H9 (cell line): ENCODE measurements at regions not wholly inside any gene's neighbourhood (a gene's known extent, or its start where the extent isn't known, plus 50 kb on each side); places are given as distances from the start of the nearest gene placed in this dataset.

Experiments used
- DNase-seq: peaks from one replicate; pipeline ENCODE4 v3.0.0-alpha.2; 2017
- H2AFZ ChIP-seq: one replicate; pipeline ENCODE4 v1.6.1; 2013; ENCODE audit warnings: mild to moderate bottlenecking, low read length, control low read depth, moderate library complexity
- H2AK5ac ChIP-seq: 2 replicates; pipeline ENCODE4 v1.6.1; 2013; ENCODE audit warnings: low read length, control low read depth, mixed read lengths; ENCODE audit not compliant: insufficient read length
- H2BK120ac ChIP-seq: one replicate; pipeline ENCODE4 v1.6.1; 2013; ENCODE audit warnings: low read depth, mild to moderate bottlenecking, low read length, control low read depth, inconsistent platforms; ENCODE audit not compliant: poor library complexity, severe bottlenecking
- H2BK12ac ChIP-seq: 2 replicates; pipeline ENCODE4 v1.6.1; 2013; ENCODE audit warnings: low read length, control low read depth, mixed read lengths, low read depth; ENCODE audit not compliant: insufficient read length
- H2BK15ac ChIP-seq: 2 replicates; pipeline ENCODE4 v1.6.1; 2013; ENCODE audit warnings: low read depth, low read length, control low read depth
- H2BK20ac ChIP-seq: one replicate; pipeline ENCODE4 v1.6.1; 2013; ENCODE audit warnings: low read depth, mild to moderate bottlenecking, low read length, control low read depth, inconsistent platforms; ENCODE audit not compliant: poor library complexity, severe bottlenecking
- H2BK5ac ChIP-seq: 2 replicates; pipeline ENCODE4 v1.6.1; 2013; ENCODE audit warnings: low read length, control low read depth, mixed read lengths; ENCODE audit not compliant: insufficient read length
- H3K14ac ChIP-seq: 2 replicates; pipeline ENCODE4 v1.6.1; 2013; ENCODE audit warnings: low read length, control low read depth; ENCODE audit not compliant: insufficient read depth
- H3K18ac ChIP-seq: 2 replicates; pipeline ENCODE4 v1.6.1; 2013; ENCODE audit warnings: low read depth, mild to moderate bottlenecking, mixed read lengths, low read length, control low read depth; ENCODE audit not compliant: insufficient read length
- H3K23ac ChIP-seq: 2 replicates; pipeline ENCODE4 v1.6.1; 2013; ENCODE audit warnings: low read length, control low read depth, mixed read lengths, low read depth; ENCODE audit not compliant: insufficient read length
- H3K23me2 ChIP-seq: 2 replicates; pipeline ENCODE4 v1.6.1; 2013; ENCODE audit warnings: low read depth, mild to moderate bottlenecking, mixed read lengths, low read length, control low read depth; ENCODE audit not compliant: insufficient read length, poor library complexity, severe bottlenecking
- H3K27ac ChIP-seq: 2 replicates; pipeline ENCODE4 v1.5.1; 2013; ENCODE audit warnings: low read length, control low read depth, mixed read lengths, low read depth; ENCODE audit not compliant: insufficient read length
- H3K27me3 ChIP-seq: 2 replicates; pipeline ENCODE4 v1.6.1; 2013; ENCODE audit warnings: low read length, control low read depth, inconsistent platforms; ENCODE audit not compliant: insufficient read depth
- H3K4ac ChIP-seq: 2 replicates; pipeline ENCODE4 v1.6.1; 2013; ENCODE audit warnings: low read depth, mild to moderate bottlenecking, control low read depth, inconsistent platforms, low read length, moderate library complexity
- H3K4me1 ChIP-seq: 2 replicates; pipeline ENCODE4 v1.6.1; 2013; ENCODE audit warnings: low read length, control low read depth, inconsistent platforms; ENCODE audit not compliant: insufficient read depth
- H3K4me2 ChIP-seq: 2 replicates; pipeline ENCODE4 v1.6.1; 2013; ENCODE audit warnings: low read length, control low read depth, mixed read lengths; ENCODE audit not compliant: insufficient read length, insufficient read depth
- H3K56ac ChIP-seq: 2 replicates; pipeline ENCODE4 v1.6.1; 2013; ENCODE audit warnings: low read depth, mild to moderate bottlenecking, mixed read lengths, low read length, control low read depth; ENCODE audit not compliant: insufficient read length
- H3K79me1 ChIP-seq: 2 replicates; pipeline ENCODE4 v1.6.1; 2013; ENCODE audit warnings: low read depth, mild to moderate bottlenecking, moderate library complexity, low read length, control low read depth, inconsistent platforms; ENCODE audit not compliant: insufficient read depth, poor library complexity, severe bottlenecking
- H3K79me2 ChIP-seq: 2 replicates; pipeline ENCODE4 v1.6.1; 2013; ENCODE audit warnings: low read length, control low read depth, inconsistent platforms; ENCODE audit not compliant: insufficient read depth
- H3K9ac ChIP-seq: 2 replicates; pipeline ENCODE4 v1.6.1; 2013; ENCODE audit warnings: low read length, control low read depth, mixed read lengths; ENCODE audit not compliant: insufficient read length; ENCODE audit errors: extremely low read depth
- H3K9me3 ChIP-seq: one replicate; pipeline ENCODE4 v1.6.1; 2013; ENCODE audit warnings: low read depth, low read length, inconsistent platforms; ENCODE audit not compliant: control insufficient read depth
- H3T11ph ChIP-seq: one replicate; pipeline ENCODE4 v1.6.1; 2013; ENCODE audit warnings: mild to moderate bottlenecking, low read length, control low read depth, inconsistent platforms
- H4K20me1 ChIP-seq: one replicate; pipeline ENCODE4 v1.6.1; 2013; ENCODE audit not compliant: control insufficient read depth, insufficient read length, insufficient read depth
- H4K5ac ChIP-seq: 2 replicates; pipeline ENCODE4 v1.6.1; 2013; ENCODE audit warnings: low read depth, mild to moderate bottlenecking, mixed read lengths, low read length, control low read depth; ENCODE audit not compliant: insufficient read length
- H4K8ac ChIP-seq: replicated peaks from 2 replicates; pipeline ENCODE4 v1.6.1; 2013; ENCODE audit warnings: low read length, control low read depth, mixed read lengths, low read depth; ENCODE audit not compliant: insufficient read length
- H4K91ac ChIP-seq: 2 replicates; pipeline ENCODE4 v1.6.1; 2013; ENCODE audit warnings: low read depth, mild to moderate bottlenecking, moderate library complexity, mixed read lengths, low read length, control low read depth; ENCODE audit not compliant: insufficient read length
- H3K27ac Mint-ChIP-seq, 3 experiments: 2 replicates in 2 of 3; 3 replicates in 1 of 3; pipeline ENCODE4 v1.8.0; 2020 to 2021; ENCODE audit warnings: mixed read lengths in 3 of 3, mild to moderate bottlenecking in 1 of 3, moderate library complexity in 1 of 3
- H3K27me3 Mint-ChIP-seq: 2 replicates; pipeline ENCODE4 v1.8.0; 2021; ENCODE audit warnings: low read depth, mild to moderate bottlenecking, moderate library complexity, mixed read lengths
- H3K36me3 Mint-ChIP-seq, 3 experiments: 2 replicates in 2 of 3; 3 replicates in 1 of 3; pipeline ENCODE4 v1.8.0; 2020 to 2021; ENCODE audit warnings: low read depth in 3 of 3, mixed read lengths in 3 of 3; ENCODE audit not compliant: insufficient read depth in 1 of 3
- H3K4me1 Mint-ChIP-seq, 2 experiments: 2 replicates each; pipeline ENCODE4 v1.8.0; 2020; ENCODE audit warnings: mixed read lengths in 2 of 2
- H3K4me3 Mint-ChIP-seq, 2 experiments: 2 replicates in 1 of 2; 3 replicates in 1 of 2; pipeline ENCODE4 v1.8.0; 2020 to 2021; ENCODE audit warnings: mild to moderate bottlenecking in 2 of 2, mixed read lengths in 2 of 2, moderate library complexity in 1 of 2
- H3K9me3 Mint-ChIP-seq, 2 experiments: 2 replicates in 1 of 2; 3 replicates in 1 of 2; pipeline ENCODE4 v1.8.0; 2020; ENCODE audit warnings: mild to moderate bottlenecking in 2 of 2, mixed read lengths in 2 of 2, moderate library complexity in 1 of 2
- CTCF ChIP-seq: fragments of 200-600 bp; sonication (generic); conservative IDR thresholded peaks from 3 replicates; pipeline ENCODE4 v1.8.0; 2021; ENCODE audit warnings: antibody characterized with exemption, mild to moderate bottlenecking
- WGBS: extraction: QIAGEN DNeasy Blood & Tissue Kit; methylation state at CpG from one replicate; pipeline ENCODE4 v1.1.7; 2013; ENCODE audit warnings: missing lambda C conversion rate, low lambda C conversion rate, mixed read lengths; ENCODE audit not compliant: insufficient read length; ENCODE audit errors: extremely low coverage; 5-methylcytosine and 5-hydroxymethylcytosine counted together

GRCh38 chr7:25624833-25625232 is 396.5 kb upstream of the NPVF start:
- H3K4ac ChIP-seq: no peak overlapping the region
- no peaks in the 10 kb centered on the region for H3K27me3 ChIP-seq
- H3K4me3 Mint-ChIP-seq: no peak overlapping the region
- H4K5ac ChIP-seq: no peak overlapping the region
- H3K9ac ChIP-seq: no peak overlapping the region
- WGBS: no CpG with 5 or more reads among the region's 8 CpGs
- H3K9me3 Mint-ChIP-seq: no peaks in the 10 kb centered on the region
- no peak overlapping the region for H3K27ac ChIP-seq
- H4K91ac ChIP-seq: no peak overlapping the region
- H2AFZ ChIP-seq: no peak overlapping the region
- H2BK15ac ChIP-seq: no peak overlapping the region
- no peak for DNase-seq
- no peak overlapping the region for H3K23ac ChIP-seq
- no peaks in the 10 kb centered on the region for H3K9me3 ChIP-seq
- no peak overlapping the region for H2BK20ac ChIP-seq
- H4K8ac ChIP-seq: no peak overlapping the region
- no peak overlapping the region for H3K18ac ChIP-seq
- H3K4me1 Mint-ChIP-seq: peaks cover 13 to 15% of the 10 kb centered on the region in 2 experiments
- H4K20me1 ChIP-seq: no peaks in the 10 kb centered on the region
- H3T11ph ChIP-seq: no peak overlapping the region
- H3K14ac ChIP-seq: no peak overlapping the region
- no peak overlapping the region for H2BK120ac ChIP-seq
- H3K79me1 ChIP-seq: no peaks in the 10 kb centered on the region
- H3K23me2 ChIP-seq: no peaks in the 10 kb centered on the region
- H3K27me3 Mint-ChIP-seq: no peaks in the 10 kb centered on the region; the same call in 1 of the 2 replicates
- H3K56ac ChIP-seq: no peak overlapping the region
- H3K4me2 ChIP-seq: no peak overlapping the region
- H3K36me3 Mint-ChIP-seq: no peaks in the 10 kb centered on the region
- no peak overlapping the region for H3K27ac Mint-ChIP-seq
- H2BK5ac ChIP-seq: no peak overlapping the region
- H2BK12ac ChIP-seq: no peak overlapping the region
- peaks cover 3% of the 10 kb centered on the region; the same call in 1 of the 2 replicates for H3K4me1 ChIP-seq
- H2AK5ac ChIP-seq: no peak overlapping the region
- no peaks in the 10 kb centered on the region for H3K79me2 ChIP-seq
- TF ChIP-seq CTCF: no peak
